Colonic mucosa (tissue), 4 donors: ENCODE measurements at regions not wholly inside any gene's neighbourhood (a gene's known extent, or its start where the extent isn't known, plus 50 kb on each side); places are given as distances from the start of the nearest gene placed in this dataset.

Experiments used
- DNase-seq: peaks from one replicate; pipeline ENCODE4 v3.0.0-alpha.2; 2020
- H3K27ac ChIP-seq: fragments of 200-600 bp; one replicate; pipeline ENCODE4 v1.8.0; 2021
- H3K27me3 ChIP-seq: fragments of 200-600 bp; one replicate; pipeline ENCODE4 v1.8.0; 2021
- H3K36me3 ChIP-seq: fragments of 200-600 bp; one replicate; pipeline ENCODE4 v1.8.0; 2021
- H3K4me1 ChIP-seq: fragments of 200-600 bp; one replicate; pipeline ENCODE4 v1.8.0; 2021; ENCODE audit warnings: mild to moderate bottlenecking
- H3K4me3 ChIP-seq: fragments of 200-600 bp; one replicate; pipeline ENCODE4 v1.8.0; 2021
- H3K9ac ChIP-seq, 2 donors: one replicate each; pipeline ENCODE4 v1.7.0; 2013; ENCODE audit warnings: control low read depth in 2 of 2, low read depth in 2 of 2, low read length in 2 of 2
- H3K9me3 ChIP-seq: fragments of 200-600 bp; one replicate; pipeline ENCODE4 v1.8.0; 2021
- CTCF ChIP-seq: fragments of 200-600 bp; IDR thresholded peaks from one replicate; pipeline ENCODE4 v1.8.0; 2022; ENCODE audit warnings: antibody characterized with exemption, mild to moderate bottlenecking
- intact Hi-C: fragments of 100-400 bp; cut with DNase I; formaldehyde crosslinking; loops from one replicate; pipeline ENCODE4 v1.14.1; 2022
- donor health status: healthy.
- donor health status: DM: no; HTN: no; CAD: no.
- donor health status: DM: no; HTN: no; CAD: no.

DNA sequence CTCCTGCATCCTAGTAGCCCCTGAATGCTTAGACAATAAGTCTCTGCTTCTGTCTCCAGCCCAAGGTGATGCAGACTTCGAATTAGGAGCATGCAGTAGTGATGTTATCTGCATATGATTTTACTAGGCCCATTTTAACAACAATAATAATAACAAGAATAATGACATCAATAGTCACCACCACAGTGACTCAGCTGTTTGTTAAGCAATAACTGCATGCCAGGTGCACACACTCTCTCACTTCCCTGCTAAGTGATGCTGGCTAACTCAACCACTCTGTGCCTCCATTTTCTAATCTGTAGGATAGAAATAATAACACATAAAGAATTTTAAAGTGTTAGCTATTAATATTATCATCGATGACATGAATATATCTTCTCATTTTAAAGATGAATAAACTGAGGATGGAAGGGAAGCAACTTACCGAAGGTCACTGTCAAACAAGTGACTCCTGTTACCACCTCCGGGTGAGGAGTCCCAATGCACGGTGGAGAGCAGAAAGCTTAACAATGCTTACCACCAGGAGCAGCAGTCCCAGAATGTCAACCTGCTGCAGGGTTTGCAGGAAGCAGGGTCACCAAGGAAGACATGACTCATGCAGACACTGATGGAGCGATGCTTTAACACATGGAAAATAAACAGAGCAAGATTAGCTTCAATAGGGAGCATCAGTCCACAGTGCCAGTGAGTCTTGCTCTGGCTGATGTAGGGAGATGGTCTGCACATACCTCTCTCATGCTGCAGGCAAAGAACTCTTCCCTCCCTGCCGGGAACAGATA is 290.2 kb downstream of the SPATA17 start:
- Histone ChIP-seq H3K9ac (no peak overlapping the region), H3K4me3 (no peak overlapping the region), H3K36me3 (no peaks in the 10 kb centered on the region), H3K9me3 (no peaks in the 10 kb centered on the region), H3K27ac (no peak overlapping the region), H3K27me3 (no peaks in the 10 kb centered on the region), H3K4me1 (no peaks in the 10 kb centered on the region)
- intact Hi-C loops: no loop called here
- DNase-seq: no peak
- TF ChIP-seq CTCF: no peak

- no peak for DNase-seq
- Histone ChIP-seq H3K4me3 (no peak overlapping the region), H3K4me1 (no peaks in the 10 kb centered on the region), H3K36me3 (no peaks in the 10 kb centered on the region), H3K27me3 (no peaks in the 10 kb centered on the region), H3K27ac (no peak overlapping the region), H3K9ac (no peak overlapping the region), H3K9me3 (no peaks in the 10 kb centered on the region)
- intact Hi-C loops: no loop called here
- no peak for TF ChIP-seq CTCF
Observed at GRCh38 chr1:217924924-217925323, 293.8 kb downstream of the SPATA17 start.

DNA sequence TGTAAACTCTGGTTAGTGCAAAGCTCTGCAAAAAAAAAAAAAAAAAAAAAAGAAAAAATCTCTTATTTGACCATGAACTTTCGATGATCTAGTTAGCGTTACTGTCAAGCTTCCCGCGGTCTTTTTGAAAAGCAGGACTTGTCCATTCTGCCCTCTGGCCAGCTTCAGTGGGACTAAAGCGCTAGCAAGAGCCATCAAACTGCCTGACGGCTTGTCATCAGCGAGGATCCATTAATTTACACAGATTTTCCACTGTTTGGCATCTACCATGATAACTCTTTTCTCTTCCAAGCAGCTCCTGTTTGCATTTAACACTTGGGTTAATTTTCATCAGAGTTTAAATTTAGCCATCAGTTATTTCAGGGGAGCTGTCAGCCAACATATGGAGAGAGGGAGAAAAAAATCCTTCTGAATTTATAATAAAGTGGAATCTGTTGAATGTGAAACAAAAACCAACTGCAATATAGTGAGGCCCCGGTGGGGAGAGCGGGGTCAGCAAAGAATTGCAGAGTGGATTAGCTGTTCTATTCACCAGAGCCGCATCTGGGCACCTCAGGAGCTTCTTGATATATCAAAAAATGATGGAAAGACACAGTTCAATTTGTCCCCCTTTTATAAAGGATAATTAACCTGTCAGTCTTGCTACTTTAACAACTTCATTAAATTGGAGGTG is 298.2 kb downstream of the SPATA17 start:
- no peaks in the 10 kb centered on the region for H3K36me3 ChIP-seq
- H3K27me3 ChIP-seq: no peaks in the 10 kb centered on the region
- H3K27ac ChIP-seq: no peak overlapping the region
- no peaks in the 10 kb centered on the region for H3K4me1 ChIP-seq
- intact Hi-C loops: no loop called here
- H3K9me3 ChIP-seq: no peaks in the 10 kb centered on the region
- no peak for TF ChIP-seq CTCF
- no peak for DNase-seq
- no peak overlapping the region for H3K4me3 ChIP-seq
- H3K9ac ChIP-seq: no peak overlapping the region

DNA sequence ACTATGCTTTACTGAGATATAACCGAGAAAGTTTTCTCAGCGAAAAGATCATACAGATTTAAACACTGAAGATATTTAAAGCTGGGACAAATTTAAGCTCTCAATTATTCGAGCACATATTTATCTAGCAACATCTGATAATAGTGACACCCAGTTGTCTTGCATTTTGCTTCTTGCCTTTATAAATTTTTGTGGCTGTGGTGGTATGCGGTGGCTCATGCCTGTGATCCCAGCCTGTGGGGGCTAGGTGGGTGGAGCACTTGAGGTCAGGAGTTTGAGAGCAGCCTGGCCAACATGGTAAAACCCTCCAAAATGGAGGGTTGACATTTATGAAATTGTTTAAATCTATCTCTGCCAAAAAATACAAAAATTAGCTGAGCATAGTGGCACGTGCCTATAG is 312.2 kb downstream of the SPATA17 start:
- no peak for TF ChIP-seq CTCF
- no peaks in the 10 kb centered on the region for H3K27me3 ChIP-seq

DNA sequence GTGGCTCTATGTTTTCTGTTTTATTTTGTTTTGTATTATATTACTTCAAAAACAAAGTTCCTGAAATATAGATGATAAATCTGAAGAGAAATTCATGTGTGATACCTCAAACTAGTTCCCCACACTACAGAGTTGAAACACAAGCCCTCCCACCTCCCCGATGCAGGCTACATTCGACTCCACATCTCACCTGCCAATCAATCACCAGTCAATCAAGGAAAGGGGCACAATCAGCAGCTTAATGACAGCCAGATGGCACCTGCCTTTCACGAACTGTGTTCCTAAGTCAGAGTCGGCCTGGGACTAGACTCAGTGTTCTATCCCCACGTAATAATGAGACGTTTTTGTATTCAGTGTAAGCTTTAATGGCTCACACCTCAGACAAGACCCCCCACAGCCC is 313.4 kb downstream of the SPATA17 start:
- TF ChIP-seq CTCF: no peak
- Histone ChIP-seq H3K36me3 (no peaks in the 10 kb centered on the region), H3K27me3 (no peaks in the 10 kb centered on the region), H3K4me1 (no peaks in the 10 kb centered on the region), H3K9ac (no peak overlapping the region), H3K9me3 (no peaks in the 10 kb centered on the region), H3K27ac (no peak overlapping the region), H3K4me3 (no peak overlapping the region)
- intact Hi-C loops: no loop called here
- DNase-seq: no peak

More for the DNA sequence above, 312.2 kb downstream of the SPATA17 start:
- H3K9me3 ChIP-seq: no peaks in the 10 kb centered on the region
- intact Hi-C loops: no loop called here
- H3K27ac ChIP-seq: no peak overlapping the region
- H3K36me3 ChIP-seq: no peaks in the 10 kb centered on the region
- H3K4me3 ChIP-seq: no peak overlapping the region
- H3K4me1 ChIP-seq: no peaks in the 10 kb centered on the region
- no peak overlapping the region for H3K9ac ChIP-seq
- no peak for DNase-seq
